A673 (cell line): ENCODE measurements at regions not wholly inside any gene's neighbourhood (a gene's known extent, or its start where the extent isn't known, plus 50 kb on each side); places are given as distances from the start of the nearest gene placed in this dataset.

Experiments used
- EZH2 ChIP-seq: fragments of 200-600 bp; sonication (generic); IDR thresholded peaks from 2 replicates; pipeline ENCODE4 v1.6.1; 2017; ENCODE audit warnings: borderline replicate concordance, low read depth, mild to moderate bottlenecking, mixed read lengths, antibody characterized with exemption, low read length; ENCODE audit not compliant: poor library complexity, severe bottlenecking
- TF ChIP-seq, protein P1 (sequence below): fragments of 300-800, 200-600 bp; sonication (generic); conservative IDR thresholded peaks from 2 replicates; pipeline ENCODE4 v1.5.1; 2017; ENCODE audit warnings: low read depth, mild to moderate bottlenecking, antibody characterized with exemption, low read length, moderate library complexity, mixed read lengths

DNA sequence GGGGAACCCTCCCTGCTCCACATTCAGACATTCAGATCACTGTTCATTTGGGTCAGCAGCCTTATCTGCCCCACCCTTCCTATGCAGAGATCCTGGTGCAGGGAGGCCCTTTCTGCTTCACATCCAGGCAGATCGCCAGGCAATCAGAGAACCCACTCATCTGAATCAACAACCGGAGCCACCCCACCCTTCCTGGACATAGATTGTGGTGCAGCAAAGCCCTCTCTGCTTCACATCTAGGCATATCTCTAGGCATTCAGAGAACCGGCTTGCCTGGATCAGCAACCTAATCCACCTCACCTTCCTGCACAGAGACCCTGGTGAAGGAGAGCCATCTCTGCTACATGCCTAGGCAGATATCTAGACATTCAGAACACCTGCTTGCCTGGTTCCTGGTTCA is 184.5 kb upstream of the CNTNAP5 start:
- TF ChIP-seq, protein P1, sequence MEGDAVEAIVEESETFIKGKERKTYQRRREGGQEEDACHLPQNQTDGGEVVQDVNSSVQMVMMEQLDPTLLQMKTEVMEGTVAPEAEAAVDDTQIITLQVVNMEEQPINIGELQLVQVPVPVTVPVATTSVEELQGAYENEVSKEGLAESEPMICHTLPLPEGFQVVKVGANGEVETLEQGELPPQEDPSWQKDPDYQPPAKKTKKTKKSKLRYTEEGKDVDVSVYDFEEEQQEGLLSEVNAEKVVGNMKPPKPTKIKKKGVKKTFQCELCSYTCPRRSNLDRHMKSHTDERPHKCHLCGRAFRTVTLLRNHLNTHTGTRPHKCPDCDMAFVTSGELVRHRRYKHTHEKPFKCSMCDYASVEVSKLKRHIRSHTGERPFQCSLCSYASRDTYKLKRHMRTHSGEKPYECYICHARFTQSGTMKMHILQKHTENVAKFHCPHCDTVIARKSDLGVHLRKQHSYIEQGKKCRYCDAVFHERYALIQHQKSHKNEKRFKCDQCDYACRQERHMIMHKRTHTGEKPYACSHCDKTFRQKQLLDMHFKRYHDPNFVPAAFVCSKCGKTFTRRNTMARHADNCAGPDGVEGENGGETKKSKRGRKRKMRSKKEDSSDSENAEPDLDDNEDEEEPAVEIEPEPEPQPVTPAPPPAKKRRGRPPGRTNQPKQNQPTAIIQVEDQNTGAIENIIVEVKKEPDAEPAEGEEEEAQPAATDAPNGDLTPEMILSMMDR, result no peak
- TF ChIP-seq EZH2, result no peak
